Suprapubic skin (tissue), 4 donors: ENCODE measurements at regions not wholly inside any gene's neighbourhood (a gene's known extent, or its start where the extent isn't known, plus 50 kb on each side); places are given as distances from the start of the nearest gene placed in this dataset.

Experiments
- DNase-seq, 2 donors: peaks; one replicate each; pipeline ENCODE4 v3.0.0-alpha.2; 2019; ENCODE audit warnings: low spot score in 2 of 2
- H3K27ac ChIP-seq: fragments of 200-600 bp; sonication (generic); one replicate; pipeline ENCODE4 v1.5.1; 2019
- H3K27me3 ChIP-seq: fragments of 200-600 bp; sonication (generic); one replicate; pipeline ENCODE4 v1.5.1; 2019
- H3K36me3 ChIP-seq: fragments of 200-600 bp; sonication (generic); one replicate; pipeline ENCODE4 v1.5.1; 2019
- H3K4me1 ChIP-seq: fragments of 200-600 bp; sonication (generic); one replicate; pipeline ENCODE4 v1.5.1; 2019
- H3K4me3 ChIP-seq: fragments of 200-600 bp; sonication (generic); one replicate; pipeline ENCODE4 v1.5.1; 2019; ENCODE audit warnings: mild to moderate bottlenecking
- H3K9me3 ChIP-seq: fragments of 200-600 bp; sonication (generic); one replicate; pipeline ENCODE4 v1.5.1; 2019
- EP300 ChIP-seq: sonication (generic); formaldehyde crosslinking; IDR thresholded peaks from one replicate; pipeline ENCODE4 v1.6.1; 2017; ENCODE audit warnings: antibody characterized with exemption
- POLR2A ChIP-seq, 2 donors: fragments of 450-650 bp; IDR thresholded peaks; one replicate each; pipeline ENCODE4 v1.6.1; 2017; ENCODE audit warnings: antibody characterized with exemption in 2 of 2, mild to moderate bottlenecking in 2 of 2, moderate library complexity in 2 of 2
- POLR2AphosphoS5 ChIP-seq, 3 donors: sonication (generic); formaldehyde crosslinking; IDR thresholded peaks; one replicate each; pipeline ENCODE4 v1.6.1; 2017; ENCODE audit warnings: antibody characterized with exemption in 3 of 3
- WGBS: methylation state at CpG from one replicate; pipeline ENCODE4 v1.1.5; 2018; 5-methylcytosine and 5-hydroxymethylcytosine counted together
- TF ChIP-seq, protein P1 (sequence below), 2 donors: fragments of 200-600 bp in 1 of 2; fragments of 450-650 bp in 1 of 2; sonication (generic) in 1 of 2; IDR thresholded peaks; one replicate each; pipeline ENCODE4 v1.5.1; 2016 to 2019; ENCODE audit warnings: antibody characterized with exemption in 2 of 2, mild to moderate bottlenecking in 1 of 2, moderate library complexity in 1 of 2

DNA sequence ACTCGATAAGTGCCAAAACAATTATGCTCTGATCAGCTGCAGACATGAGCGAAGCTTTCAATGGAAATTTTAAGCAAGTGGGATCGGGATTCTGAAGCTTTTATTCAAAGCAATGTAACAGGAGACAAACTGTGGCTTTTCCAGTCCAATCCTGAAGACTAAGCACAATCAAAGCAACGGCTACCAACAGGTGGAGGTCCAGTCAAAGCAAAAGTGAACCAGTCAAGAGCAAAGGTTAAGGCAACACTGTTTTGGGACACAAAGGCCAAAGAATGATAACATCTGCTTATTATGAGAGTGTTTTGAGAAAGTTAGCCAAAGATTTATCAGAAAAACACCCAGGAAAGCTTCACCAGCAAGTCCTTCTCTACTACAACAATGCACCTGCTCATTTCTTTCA is 170.1 kb downstream of the SEC16B start:
- H3K9me3 ChIP-seq: no peaks in the 10 kb centered on the region
- H3K27me3 ChIP-seq: no peaks in the 10 kb centered on the region
- no peak overlapping the region for H3K4me3 ChIP-seq
- TF ChIP-seq, protein P1, sequence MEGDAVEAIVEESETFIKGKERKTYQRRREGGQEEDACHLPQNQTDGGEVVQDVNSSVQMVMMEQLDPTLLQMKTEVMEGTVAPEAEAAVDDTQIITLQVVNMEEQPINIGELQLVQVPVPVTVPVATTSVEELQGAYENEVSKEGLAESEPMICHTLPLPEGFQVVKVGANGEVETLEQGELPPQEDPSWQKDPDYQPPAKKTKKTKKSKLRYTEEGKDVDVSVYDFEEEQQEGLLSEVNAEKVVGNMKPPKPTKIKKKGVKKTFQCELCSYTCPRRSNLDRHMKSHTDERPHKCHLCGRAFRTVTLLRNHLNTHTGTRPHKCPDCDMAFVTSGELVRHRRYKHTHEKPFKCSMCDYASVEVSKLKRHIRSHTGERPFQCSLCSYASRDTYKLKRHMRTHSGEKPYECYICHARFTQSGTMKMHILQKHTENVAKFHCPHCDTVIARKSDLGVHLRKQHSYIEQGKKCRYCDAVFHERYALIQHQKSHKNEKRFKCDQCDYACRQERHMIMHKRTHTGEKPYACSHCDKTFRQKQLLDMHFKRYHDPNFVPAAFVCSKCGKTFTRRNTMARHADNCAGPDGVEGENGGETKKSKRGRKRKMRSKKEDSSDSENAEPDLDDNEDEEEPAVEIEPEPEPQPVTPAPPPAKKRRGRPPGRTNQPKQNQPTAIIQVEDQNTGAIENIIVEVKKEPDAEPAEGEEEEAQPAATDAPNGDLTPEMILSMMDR (IDR thresholded peaks at IDR 0.05): no peak
- TF ChIP-seq POLR2AphosphoS5 (IDR thresholded peaks at IDR 0.05) (no peak), EP300 (no peak), POLR2A (IDR thresholded peaks at IDR 0.05) (no peak)
- no peak overlapping the region for H3K27ac ChIP-seq
- H3K36me3 ChIP-seq: no peaks in the 10 kb centered on the region
- WGBS: 90% methylated on average over 4 of the region's 4 CpGs
- no peak for DNase-seq
- no peaks in the 10 kb centered on the region for H3K4me1 ChIP-seq

DNA sequence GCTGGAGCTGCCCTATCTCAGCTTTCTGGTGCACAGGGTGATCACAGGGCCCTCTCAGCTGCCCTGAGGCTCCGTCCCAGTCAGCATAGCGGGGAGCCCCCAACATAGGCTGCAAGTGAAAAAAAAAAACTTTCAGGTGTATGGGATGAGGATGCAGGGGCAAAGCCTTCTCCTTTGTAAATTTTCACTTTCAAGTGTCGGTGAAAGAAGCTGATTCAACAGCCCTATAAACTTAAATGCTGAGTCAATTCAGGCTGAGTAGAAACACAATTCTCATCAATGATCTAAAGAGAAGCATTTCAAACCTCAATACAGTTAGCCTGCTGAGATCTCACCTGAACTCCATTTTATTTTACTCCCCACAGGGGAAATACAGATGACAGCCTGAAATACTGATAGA is 171.2 kb downstream of the SEC16B start:
- H3K4me1 ChIP-seq: no peaks in the 10 kb centered on the region
- H3K36me3 ChIP-seq: no peaks in the 10 kb centered on the region
- H3K27ac ChIP-seq: no peak overlapping the region
- DNase-seq: no peak
- no peak for TF ChIP-seq POLR2A (IDR thresholded peaks at IDR 0.05)
- TF ChIP-seq EP300: no peak
- TF ChIP-seq, protein P1 (IDR thresholded peaks at IDR 0.05): no peak
- no peak for TF ChIP-seq POLR2AphosphoS5 (IDR thresholded peaks at IDR 0.05)
- H3K27me3 ChIP-seq: no peaks in the 10 kb centered on the region
- H3K9me3 ChIP-seq: no peaks in the 10 kb centered on the region
- H3K4me3 ChIP-seq: no peak overlapping the region
- 59% methylated on average over 3 of the region's 3 CpGs for WGBS

DNA sequence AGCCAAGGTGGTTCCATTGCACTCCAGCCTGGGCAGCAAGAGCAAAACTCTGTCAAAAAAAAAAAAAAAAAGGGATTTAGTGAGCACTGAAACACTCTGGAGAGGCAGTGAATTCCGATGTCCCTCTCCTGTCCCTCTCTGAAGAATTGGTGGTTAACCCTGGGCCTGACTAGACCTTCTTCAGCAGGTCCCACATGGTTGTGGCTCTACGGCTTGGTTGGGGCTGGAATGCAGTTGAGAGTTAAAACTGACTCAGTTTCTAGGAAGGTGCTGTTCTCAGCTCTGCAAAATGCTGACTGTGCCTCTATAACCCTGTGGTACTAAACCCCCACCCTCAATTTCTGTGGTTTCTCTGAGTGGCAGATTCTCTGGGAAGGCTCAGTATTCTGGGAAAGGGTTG is 173.3 kb downstream of the SEC16B start:
- Histone ChIP-seq H3K27me3 (no peaks in the 10 kb centered on the region), H3K9me3 (no peaks in the 10 kb centered on the region), H3K4me3 (no peak overlapping the region), H3K4me1 (no peaks in the 10 kb centered on the region), H3K36me3 (no peaks in the 10 kb centered on the region), H3K27ac (no peak overlapping the region)
- DNase-seq: no peak
- 94% methylated on average over 2 of the region's 2 CpGs for WGBS
- TF ChIP-seq EP300 (no peak), POLR2A (IDR thresholded peaks at IDR 0.05) (no peak), POLR2AphosphoS5 (IDR thresholded peaks at IDR 0.05) (no peak)
- TF ChIP-seq, protein P1 (IDR thresholded peaks at IDR 0.05): no peak

DNA sequence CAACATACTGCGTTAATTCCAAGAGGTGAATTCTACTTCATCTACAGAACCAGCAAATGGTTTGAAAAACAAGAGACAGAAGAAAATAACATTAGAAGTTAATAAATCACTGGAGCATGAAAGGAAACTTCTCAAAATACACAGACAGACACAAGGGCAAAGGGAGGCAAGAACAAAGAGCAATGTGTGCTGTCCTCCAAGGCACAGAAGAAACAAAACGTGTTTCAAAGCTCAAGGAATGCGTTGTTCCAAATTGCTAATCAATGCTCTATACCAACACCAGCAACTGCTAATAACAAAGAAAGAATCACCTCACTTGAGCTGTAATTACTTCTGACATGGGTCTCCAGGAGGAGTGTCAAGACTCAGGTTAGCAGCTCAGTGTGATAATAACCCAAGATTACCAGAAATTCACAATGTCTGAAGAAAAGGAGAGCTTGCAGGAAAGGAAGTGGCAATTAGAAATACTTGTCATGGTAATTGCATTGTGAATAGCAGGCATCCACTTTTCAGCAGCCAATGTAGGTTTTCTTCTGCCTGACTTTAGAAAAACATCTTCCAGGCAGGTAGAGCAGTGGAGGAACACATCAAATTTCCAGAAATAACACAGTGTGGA is 175.4 kb downstream of the SEC16B start:
- Histone ChIP-seq H3K9me3 (no peaks in the 10 kb centered on the region), H3K36me3 (no peaks in the 10 kb centered on the region), H3K27ac (no peak overlapping the region), H3K27me3 (no peaks in the 10 kb centered on the region), H3K4me1 (no peaks in the 10 kb centered on the region), H3K4me3 (no peak overlapping the region)
- DNase-seq: no peak
- TF ChIP-seq POLR2AphosphoS5 (IDR thresholded peaks at IDR 0.05) (no peak), EP300 (no peak), POLR2A (IDR thresholded peaks at IDR 0.05) (no peak)
- TF ChIP-seq, protein P1 (IDR thresholded peaks at IDR 0.05): no peak
- 59% methylated on average over 3 of the region's 3 CpGs for WGBS

DNA sequence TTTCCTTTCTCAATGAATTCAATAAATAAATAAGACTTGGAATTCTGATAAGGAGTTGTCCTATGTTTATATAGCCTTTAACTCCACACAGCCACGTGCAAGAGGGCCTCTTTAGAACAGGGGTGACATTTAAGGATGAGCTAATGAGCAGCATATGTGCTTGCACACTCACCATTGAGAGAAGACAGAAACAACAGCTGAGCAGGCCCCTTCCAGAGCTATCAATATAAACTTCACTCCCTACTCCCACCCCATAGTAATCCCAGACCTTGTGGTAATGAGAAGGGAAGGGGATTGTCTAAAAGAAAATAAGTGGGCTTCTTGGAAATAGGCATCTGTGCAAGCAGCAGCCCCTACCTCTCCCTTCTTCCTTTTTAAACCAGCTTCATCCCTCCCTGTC is 176.0 kb downstream of the SEC16B start:
- no peak overlapping the region for H3K27ac ChIP-seq
- DNase-seq: no peak
- no peaks in the 10 kb centered on the region for H3K27me3 ChIP-seq
- no peaks in the 10 kb centered on the region for H3K9me3 ChIP-seq
- H3K36me3 ChIP-seq: no peaks in the 10 kb centered on the region
- no peak overlapping the region for H3K4me3 ChIP-seq
- no peak for TF ChIP-seq POLR2A (IDR thresholded peaks at IDR 0.05)
- TF ChIP-seq, protein P1 (IDR thresholded peaks at IDR 0.05): no peak
- TF ChIP-seq POLR2AphosphoS5 (IDR thresholded peaks at IDR 0.05): no peak
- TF ChIP-seq EP300: no peak
- no peaks in the 10 kb centered on the region for H3K4me1 ChIP-seq
- 34% methylated on average over 1 of the region's 1 CpG for WGBS
